Urothelium cell line (cell line): ENCODE measurements at regions not wholly inside any gene's neighbourhood (a gene's known extent, or its start where the extent isn't known, plus 50 kb on each side); places are given as distances from the start of the nearest gene placed in this dataset.
"Not testable (repeated sequence)": the region's sequence is repeated elsewhere in the genome, so short reads cannot be mapped to it uniquely, and the experiment has no call there.

ENCODE experiments used
- DNase-seq: peaks from one replicate; pipeline ENCODE4 v3.0.0; 2011; ENCODE audit warnings: low spot score, mixed read lengths
- FAIRE-seq: peaks from 2 replicates; lab custom pipeline; 2011; peaks lifted over from hg19 to GRCh38; lab: Jason Lieb, UNC

DNA sequence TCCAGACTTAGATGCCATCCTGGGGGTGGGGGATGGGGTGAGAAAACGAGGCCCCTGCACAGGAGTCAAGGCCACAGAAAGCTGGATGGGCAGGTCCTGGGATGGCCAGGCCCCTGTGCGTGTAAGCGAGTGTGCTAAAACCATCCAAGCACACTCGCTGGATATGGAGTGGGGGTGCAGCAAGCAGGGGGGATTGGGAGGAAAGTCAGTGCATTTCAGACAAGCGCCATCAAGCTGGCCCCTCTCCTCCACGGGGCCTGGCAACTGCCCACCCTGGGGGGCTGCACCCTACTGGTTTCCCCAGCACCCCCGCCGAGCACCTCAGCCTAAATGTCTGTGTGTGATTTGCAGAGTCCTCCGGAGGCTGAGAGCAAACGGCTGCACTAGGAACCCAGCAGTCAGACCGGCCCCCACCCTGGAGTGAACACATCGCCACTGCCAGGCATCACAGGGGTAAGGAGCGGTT lies 106.6 kb upstream of the ZNF469 start:
- not testable (repeated sequence) for DNase-seq, FAIRE-seq

DNA sequence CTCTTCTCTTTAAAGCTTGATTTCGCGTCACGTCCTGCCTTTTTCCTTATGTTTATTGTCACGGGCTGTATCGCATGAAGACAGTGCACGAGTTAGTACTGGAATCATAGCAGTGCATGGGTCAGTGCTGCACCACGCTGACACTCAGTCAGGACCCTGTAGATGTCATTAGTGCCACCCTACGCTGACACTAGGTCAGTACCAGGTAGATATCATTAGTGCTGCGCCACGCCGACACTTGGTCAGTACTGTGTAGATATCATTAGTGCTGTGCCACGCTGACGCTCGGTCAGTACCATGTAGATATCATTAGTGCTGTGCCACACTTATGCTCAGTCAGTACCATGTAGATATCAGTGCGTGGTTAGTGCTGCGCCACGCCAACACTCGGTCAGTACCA lies 106.2 kb upstream of the ZNF469 start:
- DNase-seq, result no peak

DNA sequence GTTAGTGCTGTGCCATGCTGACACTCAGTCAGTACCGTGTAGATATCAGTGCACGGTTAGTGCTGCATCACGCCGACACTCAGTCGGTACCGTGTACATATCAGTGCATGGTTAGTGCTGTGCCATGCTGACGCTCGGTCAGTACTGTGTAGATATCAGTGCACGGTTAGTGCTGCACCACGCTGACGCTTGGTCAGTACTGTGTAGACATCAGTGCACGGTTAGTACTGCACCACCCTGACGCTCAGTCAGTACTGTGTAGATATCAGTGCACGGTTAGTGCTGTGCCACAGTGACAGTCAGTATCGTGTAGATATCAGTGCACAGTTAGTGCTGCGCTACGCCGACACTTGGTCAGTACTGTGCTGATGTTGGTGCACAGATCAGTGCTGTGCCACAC lies 102.8 kb upstream of the ZNF469 start:
- DNase-seq, result no peak
- FAIRE-seq, result peak; percentile 53

More for the DNA sequence above, 106.2 kb upstream of the ZNF469 start:
- FAIRE-seq, result peak; percentile 87

GRCh38 chr16:88281858-88282563 lies 100.7 kb upstream of the ZNF469 start:
- no peak for FAIRE-seq
- no peak for DNase-seq

GRCh38 chr16:88282564-88283395 lies 100.0 kb upstream of the ZNF469 start:
- FAIRE-seq (no peak), DNase-seq (no peak)

GRCh38 chr16:88283596-88283995 lies 99.2 kb upstream of the ZNF469 start:
- no peak for FAIRE-seq
- no peak for DNase-seq

- FAIRE-seq (no peak), DNase-seq (no peak)
Observed at GRCh38 chr16:88284101-88284500, 98.7 kb upstream of the ZNF469 start.

- FAIRE-seq (no peak), DNase-seq (no peak)
Observed at GRCh38 chr16:88284626-88285513, 97.9 kb upstream of the ZNF469 start.

- no peak for FAIRE-seq
- DNase-seq, result no peak
Observed at GRCh38 chr16:88285514-88285822, 97.3 kb upstream of the ZNF469 start.

DNA sequence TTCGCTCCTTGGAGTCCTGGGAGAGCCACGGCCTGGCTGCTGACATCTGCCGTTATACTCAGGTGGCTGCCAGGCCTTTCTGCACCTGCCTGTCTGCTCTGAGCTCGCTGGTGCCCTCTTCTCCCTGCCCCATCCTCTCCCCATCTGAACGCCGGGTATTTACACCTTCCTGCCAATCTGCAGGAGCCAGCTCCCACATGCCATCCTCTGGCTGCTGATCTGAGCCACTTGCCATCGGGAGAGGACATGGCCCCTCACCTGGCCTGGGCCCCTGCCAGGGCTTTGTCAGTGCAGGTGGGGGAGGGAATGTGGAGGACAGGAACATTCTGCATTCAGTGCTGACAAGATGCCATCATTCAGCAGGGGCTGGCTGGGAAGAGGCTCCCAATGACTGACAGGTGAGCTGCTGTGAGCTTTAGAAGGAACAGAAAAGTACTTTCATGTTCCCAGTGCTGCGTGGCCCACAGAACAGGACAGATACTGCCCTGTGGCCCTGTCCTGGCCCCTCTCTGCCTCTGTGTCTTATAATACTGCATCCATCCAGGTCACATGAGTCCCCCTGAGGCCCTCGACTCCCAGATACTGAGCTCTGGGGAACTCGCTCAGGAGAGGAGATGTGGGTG lies 96.3 kb upstream of the ZNF469 start:
- DNase-seq (no peak), FAIRE-seq (no peak)

GRCh38 chr16:88287219-88287618 lies 95.5 kb upstream of the ZNF469 start:
- DNase-seq (peak; percentile 46), FAIRE-seq (no peak)

GRCh38 chr16:88288303-88288702 lies 94.5 kb upstream of the ZNF469 start:
- FAIRE-seq, result no peak
- no peak for DNase-seq

DNA sequence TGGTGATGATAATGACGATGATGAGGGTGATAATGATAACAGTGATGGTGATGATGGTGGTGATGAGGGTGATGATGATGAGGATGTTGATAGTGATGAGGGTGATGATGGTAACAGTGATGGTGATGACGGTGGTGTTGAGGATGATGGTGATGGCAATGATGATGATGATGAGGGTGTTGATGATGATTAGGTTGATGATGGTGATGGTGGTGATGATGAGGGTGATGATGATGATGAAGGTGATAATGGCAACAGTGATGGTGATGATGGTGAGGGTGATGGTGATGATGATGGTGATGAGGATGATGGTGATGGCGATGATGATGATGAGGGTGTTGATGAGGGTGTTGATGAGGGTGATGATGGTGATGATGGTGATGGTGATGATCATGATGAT lies 93.8 kb upstream of the ZNF469 start:
- DNase-seq (no peak), FAIRE-seq (peak; percentile 99)

GRCh38 chr16:88289561-88289960 lies 93.2 kb upstream of the ZNF469 start:
- no peak for DNase-seq
- FAIRE-seq, result no peak

DNA sequence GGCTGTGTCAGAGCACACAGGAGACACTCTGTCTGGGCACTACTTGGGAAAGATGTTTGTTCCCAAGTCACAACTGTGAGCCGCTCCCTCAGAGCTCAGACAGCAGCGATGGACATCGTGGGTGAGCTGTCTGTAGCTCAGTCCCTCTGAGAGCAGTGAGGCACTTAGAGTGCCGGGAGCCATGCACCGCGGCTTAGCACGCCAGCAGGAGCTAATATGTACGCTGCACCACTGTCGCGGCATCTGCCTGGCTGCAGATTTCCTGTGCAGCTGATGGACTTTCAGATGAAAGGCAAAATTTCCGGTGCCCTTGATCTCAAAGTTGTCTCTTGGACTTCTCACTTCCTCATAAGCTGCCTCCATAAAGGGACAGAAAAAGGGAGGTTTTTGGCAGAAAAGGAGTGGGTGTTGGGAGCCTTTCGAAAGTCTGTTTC lies 92.8 kb upstream of the ZNF469 start:
- FAIRE-seq, result no peak

GRCh38 chr16:88290850-88291830 lies 91.6 kb upstream of the ZNF469 start:
- FAIRE-seq (no peak), DNase-seq (no peak)

More for the DNA sequence above, 92.8 kb upstream of the ZNF469 start:
- DNase-seq, result no peak

- FAIRE-seq (no peak), DNase-seq (no peak)
Observed at GRCh38 chr16:88292007-88292970, 90.5 kb upstream of the ZNF469 start.

- DNase-seq (no peak), FAIRE-seq (peak; percentile 62)
Observed at GRCh38 chr16:88293097-88293496, 89.7 kb upstream of the ZNF469 start.
